ENCODE measurements at regions not wholly inside any gene's neighbourhood (a gene's known extent, or its start where the extent isn't known, plus 50 kb on each side); places are given as distances from the start of the nearest gene placed in this dataset.

- DNase-seq (ENCODE audit: low read depth in 1 of 2, low spot score in 1 of 2): no peak
Measured at GRCh38 chr18:73478191-73478590, 610.4 kb upstream of the NETO1 start.

- DNase-seq (ENCODE audit: low read depth in 1 of 2, low spot score in 1 of 2): no peak
Measured at GRCh38 chr18:73476031-73476430, 608.2 kb upstream of the NETO1 start.

GRCh38 chr18:73462092-73462491 is 594.3 kb upstream of the NETO1 start:
- no peak for DNase-seq (ENCODE audit: low read depth in 1 of 2, low spot score in 1 of 2)

DNA sequence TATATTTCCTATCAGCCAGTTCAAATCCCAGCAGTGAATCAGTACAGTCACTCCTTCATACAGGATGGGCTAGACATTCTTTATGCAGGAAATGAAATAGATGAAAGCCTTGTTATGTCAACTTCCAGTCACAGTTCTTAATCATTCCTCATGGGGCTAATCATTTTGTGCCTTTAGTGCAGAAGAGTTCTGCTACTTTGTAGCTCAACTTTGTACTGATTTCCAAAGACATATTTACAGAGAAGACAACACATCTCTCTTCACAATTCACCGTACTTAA is 593.9 kb upstream of the NETO1 start:
- DNase-seq (ENCODE audit: low read depth in 1 of 2, low spot score in 1 of 2): no peak

DNA sequence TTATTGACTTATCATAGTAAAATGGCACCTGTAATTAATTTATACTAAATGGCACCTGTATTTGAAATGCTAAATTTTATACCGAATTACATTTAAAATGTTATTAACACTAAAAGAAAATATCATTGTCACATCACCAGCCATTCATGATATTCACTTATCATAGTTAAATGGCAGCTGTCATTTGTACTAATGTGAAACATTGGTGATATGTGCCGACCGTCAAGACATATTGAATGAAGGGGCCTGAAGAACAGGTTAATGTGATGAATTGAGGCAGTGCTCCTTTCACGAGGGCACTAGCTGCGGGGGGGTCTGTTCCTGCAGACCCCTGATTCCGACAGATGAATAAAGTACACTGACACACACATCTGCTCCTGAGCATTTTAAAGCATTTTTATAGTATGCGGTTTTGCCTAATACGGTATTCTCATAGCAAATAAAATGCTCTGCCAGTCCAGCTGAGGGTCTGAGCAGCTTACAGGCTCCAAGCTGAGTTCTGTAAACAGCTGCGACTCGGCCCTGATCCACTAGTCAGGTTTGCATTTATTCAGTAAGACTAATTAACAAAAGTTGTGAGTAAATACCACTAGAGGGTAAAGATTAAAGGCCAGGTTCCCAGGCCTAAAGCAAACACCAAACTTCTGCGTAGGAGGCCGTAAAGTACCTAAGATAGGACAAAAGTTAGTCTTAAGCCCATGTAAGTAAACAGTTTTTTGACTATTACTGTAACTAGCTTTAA is 593.4 kb upstream of the NETO1 start:
- no peak for DNase-seq (ENCODE audit: low read depth in 1 of 2, low spot score in 1 of 2)

- DNase-seq (ENCODE audit: low read depth in 1 of 2, low spot score in 1 of 2): no peak
Measured at GRCh38 chr18:73458186-73458964, 590.6 kb upstream of the NETO1 start.

- no peak for DNase-seq (ENCODE audit: low read depth in 1 of 2, low spot score in 1 of 2)
Measured at GRCh38 chr18:73456643-73457042, 588.9 kb upstream of the NETO1 start.

GRCh38 chr18:73452866-73453265 is 585.1 kb upstream of the NETO1 start:
- no peak for DNase-seq (ENCODE audit: low read depth in 1 of 2, low spot score in 1 of 2)

GRCh38 chr18:73446502-73446901 is 578.7 kb upstream of the NETO1 start:
- DNase-seq (ENCODE audit: low read depth in 1 of 2, low spot score in 1 of 2): no peak

DNA sequence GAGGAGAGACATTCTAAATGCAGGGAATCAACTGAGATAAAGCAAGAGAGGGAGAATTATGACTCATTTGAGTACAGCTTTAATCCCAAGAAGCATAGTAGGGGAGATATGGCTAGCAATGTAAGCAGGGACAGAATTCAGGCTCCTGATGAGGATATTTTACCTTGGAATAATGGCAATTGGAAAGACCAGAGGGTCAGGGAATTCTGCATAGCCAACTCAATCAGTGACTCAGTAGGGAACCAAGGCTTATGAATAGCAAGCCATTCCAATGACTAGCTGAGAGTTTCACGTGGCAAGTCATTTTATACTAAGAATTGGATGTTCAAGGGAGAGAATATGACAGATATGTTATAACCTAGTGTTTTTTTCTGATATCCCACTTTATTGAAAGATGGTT is 563.8 kb upstream of the NETO1 start:
- DNase-seq (ENCODE audit: low read depth in 1 of 2, low spot score in 1 of 2): no peak

GRCh38 chr18:73421010-73421409 is 553.2 kb upstream of the NETO1 start:
- no peak for DNase-seq (ENCODE audit: low read depth in 1 of 2, low spot score in 1 of 2)

DNA sequence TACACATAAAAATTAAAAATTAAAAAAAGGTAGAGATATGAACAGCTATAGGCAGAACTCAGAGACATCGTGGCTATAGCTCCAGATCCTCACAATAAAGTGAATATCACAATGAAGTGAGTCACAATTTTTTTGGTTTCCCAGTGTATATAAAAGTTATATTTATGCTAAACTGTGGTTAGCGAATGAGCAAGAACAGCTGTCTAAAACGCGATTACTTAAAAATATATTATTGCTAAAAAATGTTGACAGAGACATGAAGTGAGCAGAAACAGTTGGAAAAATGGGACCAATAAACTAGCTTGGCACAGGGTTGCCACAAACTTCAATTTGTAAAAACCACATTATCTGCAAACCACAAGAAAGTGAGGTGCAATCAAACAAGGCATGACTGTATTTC is 551.7 kb upstream of the NETO1 start:
- DNase-seq (ENCODE audit: low read depth in 1 of 2, low spot score in 1 of 2): no peak

- no peak for DNase-seq (ENCODE audit: low read depth in 1 of 2, low spot score in 1 of 2)
Measured at GRCh38 chr18:73414598-73414997, 546.8 kb upstream of the NETO1 start.

DNA sequence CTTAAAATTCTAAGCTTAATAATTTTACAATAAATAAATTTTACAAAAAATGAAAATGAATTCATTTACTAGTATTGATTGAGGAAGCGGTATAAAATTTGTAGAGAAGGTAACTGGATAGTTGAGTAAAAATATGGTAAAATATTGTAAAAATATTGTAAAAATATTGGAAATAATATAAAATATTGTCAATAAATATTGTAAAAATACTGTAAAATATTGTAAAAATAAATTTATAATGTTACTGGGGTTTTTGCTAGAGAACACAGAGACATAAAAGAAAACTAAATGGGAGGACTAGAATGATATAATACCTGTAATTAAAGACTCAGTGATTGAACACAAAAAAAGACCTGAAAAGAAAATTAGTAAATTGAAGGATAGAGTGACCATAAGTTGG is 546.3 kb upstream of the NETO1 start:
- no peak for DNase-seq (ENCODE audit: low read depth in 1 of 2, low spot score in 1 of 2)

- DNase-seq (ENCODE audit: low read depth in 1 of 2, low spot score in 1 of 2): no peak
Measured at GRCh38 chr18:73409242-73409641, 541.5 kb upstream of the NETO1 start.

DNA sequence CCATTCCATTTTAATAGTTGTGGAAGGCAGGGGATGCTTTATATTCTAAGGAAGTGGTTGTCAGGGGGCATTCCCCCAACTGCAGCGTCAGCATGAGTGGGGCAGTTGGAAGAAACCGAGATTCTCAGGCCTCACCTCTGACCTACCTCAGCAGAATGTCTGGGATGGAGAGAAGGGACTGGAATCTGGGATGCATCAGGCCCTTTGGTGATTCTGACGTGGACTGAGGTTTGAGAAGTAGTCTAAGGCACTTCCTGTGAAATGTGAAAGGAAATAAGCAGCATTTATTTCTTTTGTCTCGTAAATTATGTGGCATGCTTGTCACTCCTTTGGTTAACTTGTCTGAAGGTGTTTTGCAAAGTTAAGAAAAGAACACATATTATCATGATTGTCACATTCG is 540.7 kb upstream of the NETO1 start:
- no peak for DNase-seq (ENCODE audit: low read depth in 1 of 2, low spot score in 1 of 2)

DNA sequence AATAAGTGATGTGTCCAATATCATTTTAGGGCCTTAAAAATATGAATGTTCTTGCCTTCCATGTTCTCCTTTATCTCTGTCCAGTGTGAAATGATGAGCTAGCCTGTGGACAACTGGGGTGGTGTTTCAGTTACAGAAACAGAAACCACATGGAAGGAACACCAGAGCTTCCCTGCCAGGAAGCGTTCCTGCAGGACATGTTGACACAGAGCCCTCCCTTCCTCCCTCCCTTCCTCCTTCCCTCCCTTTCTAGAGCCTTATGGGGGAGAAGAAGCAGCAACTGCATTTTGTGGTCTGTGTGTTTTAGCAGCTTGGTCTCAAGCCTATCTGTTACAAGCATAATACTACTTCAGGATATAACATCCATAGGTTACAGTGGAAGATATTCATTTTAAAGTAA is 539.7 kb upstream of the NETO1 start:
- no peak for DNase-seq (ENCODE audit: low read depth in 1 of 2, low spot score in 1 of 2)

- no peak for DNase-seq (ENCODE audit: low read depth in 1 of 2, low spot score in 1 of 2)
Measured at GRCh38 chr18:73384246-73384645, 516.5 kb upstream of the NETO1 start.

DNA sequence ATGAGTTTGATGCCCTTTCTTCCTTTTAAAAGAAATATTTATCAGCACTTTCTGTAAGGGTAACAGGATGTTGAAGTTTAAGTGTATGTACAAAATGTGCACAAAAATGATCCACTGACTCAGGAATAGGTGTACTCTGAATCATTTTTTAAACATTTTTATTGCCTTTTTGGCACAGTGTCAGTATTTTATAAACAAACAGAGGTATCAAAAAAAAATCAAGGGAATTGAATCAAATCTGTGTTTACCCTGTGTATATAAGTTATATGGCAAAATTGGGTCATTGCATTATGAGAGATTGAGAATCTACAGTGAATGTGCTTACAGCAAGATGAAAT is 513.9 kb upstream of the NETO1 start:
- DNase-seq (ENCODE audit: low read depth in 1 of 2, low spot score in 1 of 2): no peak

- no peak for DNase-seq (ENCODE audit: low read depth in 1 of 2, low spot score in 1 of 2)
Measured at GRCh38 chr18:73381016-73381698, 513.4 kb upstream of the NETO1 start.

- no peak for DNase-seq (ENCODE audit: low read depth in 1 of 2, low spot score in 1 of 2)
Measured at GRCh38 chr18:73366713-73367112, 498.9 kb upstream of the NETO1 start.

DNA sequence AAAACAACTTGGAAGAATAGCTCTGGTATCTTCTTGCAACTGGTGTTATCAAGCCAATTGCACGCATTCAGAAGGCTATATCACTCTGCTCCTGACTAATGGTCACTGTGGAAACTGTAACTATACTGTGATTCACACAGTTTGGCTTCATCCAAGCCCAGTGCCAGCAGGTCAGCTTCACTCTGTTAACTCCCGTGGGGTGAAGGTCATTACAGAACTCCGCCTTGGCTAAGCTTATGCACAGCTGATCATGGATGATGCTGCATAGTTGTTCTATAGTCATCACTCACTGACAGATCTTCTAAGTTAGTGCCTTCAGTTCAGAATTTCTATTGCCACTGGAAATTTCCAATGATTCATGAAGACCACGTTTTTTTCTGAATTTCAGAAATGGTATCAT is 497.2 kb upstream of the NETO1 start:
- DNase-seq (ENCODE audit: low read depth in 1 of 2, low spot score in 1 of 2): no peak

- no peak for DNase-seq (ENCODE audit: low read depth in 1 of 2, low spot score in 1 of 2)
Measured at GRCh38 chr18:73355121-73355520, 487.3 kb upstream of the NETO1 start.
